GM12878 (cell line): ENCODE measurements at regions not wholly inside any gene's neighbourhood (a gene's known extent, or its start where the extent isn't known, plus 50 kb on each side); places are given as distances from the start of the nearest gene placed in this dataset.

Experiments used
- ATAC-seq: fragments of 200-7000 bp; cut with Tn5 transposase; 3 replicates; pipeline ENCODE4 v1.9.1; 2020; ENCODE audit warnings: mild to moderate bottlenecking, moderate library complexity
- BruUV-seq: library from RNA; stranded (reverse); fragments of 400-500 nt; replicated peaks from 2 replicates; lab custom pipeline; 2021; lab: Mats Ljungman, UMichigan
- CTCF ChIA-PET: fragments of 300-600 bp; sonication (Branson Sonifier 250); formaldehyde crosslinking; extraction: SDS; loops from one replicate; lab custom pipeline; 2021; ENCODE audit warnings: inconsistent platforms; lab: Yijun Ruan, JAX
- POLR2A ChIA-PET: fragments of 350-600 bp; formaldehyde crosslinking; extraction: SDS; loops from one replicate; lab custom pipeline; 2021; ENCODE audit warnings: inconsistent platforms; lab: Charles Lee
- RAD21 ChIA-PET: fragments of 300-600 bp; sonication (Branson Sonifier 250); formaldehyde crosslinking; loops from one replicate; lab custom pipeline; 2023; ENCODE audit warnings: antibody characterized with exemption; ENCODE audit not compliant: unreplicated experiment; lab: Charles Lee
- SMC1A ChIA-PET: fragments of 300-600 bp; sonication (Branson Sonifier 250); formaldehyde crosslinking; loops from one replicate; lab custom pipeline; 2023; ENCODE audit not compliant: unreplicated experiment, uncharacterized antibody; lab: Charles Lee
- DNase-seq: peaks from one replicate; pipeline ENCODE4 v3.0.0-alpha.2; 2011; ENCODE audit warnings: low read depth, low spot score
- FAIRE-seq: peaks from 3 replicates; lab custom pipeline; 2011; peaks lifted over from hg19 to GRCh38; lab: Jason Lieb, UNC
- H2AFZ ChIP-seq: 2 replicates; pipeline ENCODE4 v1.6.0; 2011; ENCODE audit warnings: low read depth, low read length, control low read depth; ENCODE audit not compliant: control insufficient read depth
- H3K27ac ChIP-seq: 2 replicates; pipeline ENCODE4 v1.5.1; 2011; ENCODE audit warnings: control low read depth; ENCODE audit not compliant: control insufficient read depth, insufficient read depth
- H3K27me3 ChIP-seq, 2 experiments: replicated peaks in 1 of 2; 2 replicates each; pipeline versions ENCODE4 v1.6.0 to v1.6.1; 2011; ENCODE audit warnings: low read length in 1 of 2; ENCODE audit not compliant: control insufficient read depth in 2 of 2, insufficient read depth in 2 of 2
- H3K36me3 ChIP-seq, 2 experiments: 2 replicates each; pipeline ENCODE4 v1.5.1; 2011; ENCODE audit warnings: low read length in 1 of 2; ENCODE audit not compliant: control insufficient read depth in 2 of 2, insufficient read depth in 2 of 2
- H3K4me1 ChIP-seq: 2 replicates; pipeline ENCODE4 v1.6.1; 2011; ENCODE audit warnings: mild to moderate bottlenecking, low read length, moderate library complexity, mixed read lengths; ENCODE audit not compliant: control insufficient read depth, insufficient read depth
- H3K4me2 ChIP-seq: 2 replicates; pipeline ENCODE4 v1.6.0; 2011; ENCODE audit warnings: control low read depth; ENCODE audit not compliant: control insufficient read depth, insufficient read depth
- H3K4me3 ChIP-seq: fragments of 200-600 bp; sonication (generic); 2 replicates; pipeline ENCODE4 v1.5.1; 2016
- H3K79me2 ChIP-seq: 2 replicates; pipeline ENCODE4 v1.6.0; 2011; ENCODE audit warnings: low read length; ENCODE audit not compliant: control insufficient read depth, insufficient read depth
- H3K9ac ChIP-seq: 2 replicates; pipeline ENCODE4 v1.8.0; 2011; ENCODE audit warnings: low read length, control low read depth, mixed read lengths; ENCODE audit not compliant: control insufficient read depth, insufficient read depth
- H3K9me3 ChIP-seq: replicated peaks from 3 replicates; pipeline ENCODE4 v1.5.1; 2011; ENCODE audit warnings: mild to moderate bottlenecking, low read length; ENCODE audit not compliant: control insufficient read depth, insufficient read depth
- H4K20me1 ChIP-seq: 2 replicates; pipeline ENCODE4 v1.6.0; 2011; ENCODE audit not compliant: control insufficient read depth, insufficient read depth
- CBX5 ChIP-seq: sonication (generic); IDR thresholded peaks from 2 replicates; pipeline ENCODE4 v1.6.1; 2016; ENCODE audit warnings: low read depth, moderate library complexity, mild to moderate bottlenecking, inconsistent platforms
- CEBPB ChIP-seq, 2 experiments: fragments of 150-350 bp in 1 of 2; IDR thresholded peaks; 2 replicates each; pipeline ENCODE4 v1.6.1; 2012 to 2014; ENCODE audit warnings: low read depth in 2 of 2, low read length in 2 of 2, borderline replicate concordance in 1 of 2, inconsistent platforms in 1 of 2
- NRF1 ChIP-seq: conservative IDR thresholded peaks from 2 replicates; pipeline ENCODE4 v1.6.1; 2011; ENCODE audit warnings: mild to moderate bottlenecking, low read depth, low read length, improper control_type of control experiment
- SMAD5 ChIP-seq: IDR thresholded peaks from 2 replicates; pipeline ENCODE4 v1.6.1; 2016; ENCODE audit warnings: antibody characterized with exemption, low read depth
- SREBF1 ChIP-seq: IDR thresholded peaks from 2 replicates; pipeline ENCODE4 v1.6.1; 2012; ENCODE audit warnings: mild to moderate bottlenecking, low read length
- ZBTB11 ChIP-seq: fragments of 450-650 bp; formaldehyde crosslinking; IDR thresholded peaks from 2 replicates; pipeline ENCODE4 v1.5.0; 2022; ENCODE audit warnings: mild to moderate bottlenecking, missing genetic modification characterization
- ZNF207 ChIP-seq: fragments of 450-650 bp; IDR thresholded peaks from 2 replicates; pipeline ENCODE4 v1.6.1; 2014; ENCODE audit warnings: antibody characterized with exemption, mild to moderate bottlenecking, borderline replicate concordance
- WGBS: methylation state at CpG from one replicate; pipeline ENCODE4 v1.1.6; 2016; ENCODE audit warnings: low lambda C conversion rate; ENCODE audit not compliant: insufficient replicate concordance, insufficient coverage; ENCODE audit errors: missing lambda C conversion rate; 5-methylcytosine and 5-hydroxymethylcytosine counted together
- in situ Hi-C: fragments of 300-500 bp; cut with MboI; formaldehyde crosslinking; loops from 9 replicates; pipeline ENCODE4 v1.14.3; 2018; ENCODE audit warnings: mixed read lengths
- intact Hi-C: fragments of 100-400 bp; cut with micrococcal nuclease; formaldehyde crosslinking; loops from one replicate; pipeline ENCODE4 v1.14.2; 2022; ENCODE audit not compliant: unreplicated experiment
- TF ChIP-seq, protein P1 (sequence below): IDR thresholded peaks from 2 replicates; pipeline ENCODE4 v1.6.1; 2012; ENCODE audit warnings: mild to moderate bottlenecking, low read depth, low read length

DNA sequence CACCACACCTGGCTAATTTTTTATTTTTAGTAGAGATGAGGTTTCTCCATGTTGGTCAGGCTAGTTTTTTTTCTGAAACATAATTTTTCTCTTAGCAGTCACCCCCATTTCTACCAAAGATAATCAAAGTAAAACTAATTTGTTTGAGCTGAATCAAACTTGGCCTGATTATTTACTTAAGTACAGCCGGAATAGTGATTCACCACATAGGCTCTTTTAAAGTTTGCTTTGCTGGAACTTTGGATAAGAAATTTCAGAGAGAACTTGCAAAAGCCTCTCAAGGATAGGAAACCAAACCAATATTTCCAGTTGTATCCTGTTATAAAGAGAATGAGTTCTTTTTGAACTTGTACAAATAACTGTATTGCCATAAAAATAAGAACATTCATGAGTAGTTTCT lies 105.0 kb upstream of the SYNCRIP start:
- SMC1A ChIA-PET: interaction anchor here (1.5 kb wide), 1 partner anchor 42 kb away, joined by 3 read pairs; no protein-coding TSS in a partner anchor
- no peak for FAIRE-seq

More for the DNA sequence above, 105.0 kb upstream of the SYNCRIP start:
- TF ChIP-seq, protein P1, sequence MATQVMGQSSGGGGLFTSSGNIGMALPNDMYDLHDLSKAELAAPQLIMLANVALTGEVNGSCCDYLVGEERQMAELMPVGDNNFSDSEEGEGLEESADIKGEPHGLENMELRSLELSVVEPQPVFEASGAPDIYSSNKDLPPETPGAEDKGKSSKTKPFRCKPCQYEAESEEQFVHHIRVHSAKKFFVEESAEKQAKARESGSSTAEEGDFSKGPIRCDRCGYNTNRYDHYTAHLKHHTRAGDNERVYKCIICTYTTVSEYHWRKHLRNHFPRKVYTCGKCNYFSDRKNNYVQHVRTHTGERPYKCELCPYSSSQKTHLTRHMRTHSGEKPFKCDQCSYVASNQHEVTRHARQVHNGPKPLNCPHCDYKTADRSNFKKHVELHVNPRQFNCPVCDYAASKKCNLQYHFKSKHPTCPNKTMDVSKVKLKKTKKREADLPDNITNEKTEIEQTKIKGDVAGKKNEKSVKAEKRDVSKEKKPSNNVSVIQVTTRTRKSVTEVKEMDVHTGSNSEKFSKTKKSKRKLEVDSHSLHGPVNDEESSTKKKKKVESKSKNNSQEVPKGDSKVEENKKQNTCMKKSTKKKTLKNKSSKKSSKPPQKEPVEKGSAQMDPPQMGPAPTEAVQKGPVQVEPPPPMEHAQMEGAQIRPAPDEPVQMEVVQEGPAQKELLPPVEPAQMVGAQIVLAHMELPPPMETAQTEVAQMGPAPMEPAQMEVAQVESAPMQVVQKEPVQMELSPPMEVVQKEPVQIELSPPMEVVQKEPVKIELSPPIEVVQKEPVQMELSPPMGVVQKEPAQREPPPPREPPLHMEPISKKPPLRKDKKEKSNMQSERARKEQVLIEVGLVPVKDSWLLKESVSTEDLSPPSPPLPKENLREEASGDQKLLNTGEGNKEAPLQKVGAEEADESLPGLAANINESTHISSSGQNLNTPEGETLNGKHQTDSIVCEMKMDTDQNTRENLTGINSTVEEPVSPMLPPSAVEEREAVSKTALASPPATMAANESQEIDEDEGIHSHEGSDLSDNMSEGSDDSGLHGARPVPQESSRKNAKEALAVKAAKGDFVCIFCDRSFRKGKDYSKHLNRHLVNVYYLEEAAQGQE: no peak
- TF ChIP-seq ZNF207 (no peak), SMAD5 (no peak), ZBTB11 (CRISPR knock-in tag) (no peak), SREBF1 (no peak), CEBPB (IDR thresholded peaks at IDR 0.05; ENCODE audit: borderline replicate concordance in 1 of 2, low read depth in 2 of 2, low read length in 2 of 2) (no peak), NRF1 (no peak), CBX5 (no peak)
- RAD21 ChIA-PET: interaction anchor here (1.1 kb wide), 1 partner anchor 105 kb away, joined by 3 read pairs; the partner anchor contains the start of gene SYNCRIP
- ATAC-seq (no peak), DNase-seq (no peak)
- Histone ChIP-seq H4K20me1 (no peaks in the 10 kb centered on the region), H2AFZ (no peak overlapping the region), H3K4me1 (no peaks in the 10 kb centered on the region), H3K9me3 (no peaks in the 10 kb centered on the region), H3K36me3 (no peaks in the 10 kb centered on the region), H3K4me2 (no peak overlapping the region), H3K4me3 (no peak overlapping the region), H3K79me2 (no peaks in the 10 kb centered on the region), H3K27ac (no peak overlapping the region), H3K27me3 (no peaks in the 10 kb centered on the region), H3K9ac (no peak overlapping the region)
- intact Hi-C loops: no loop called here
- CTCF ChIA-PET: no interaction called here
- WGBS: 5% methylated on average over 1 of the region's 1 CpG
- POLR2A ChIA-PET: no interaction called here
- no TSS peak for BruUV-seq
- in situ Hi-C loops: no loop called here
